Ascending aorta (tissue), 2 donors: ENCODE measurements at regions not wholly inside any gene's neighbourhood (a gene's known extent, or its start where the extent isn't known, plus 50 kb on each side); places are given as distances from the start of the nearest gene placed in this dataset.
"Not testable (repeated sequence)": the region's sequence is repeated elsewhere in the genome, so short reads cannot be mapped to it uniquely, and the experiment has no call there.

Source experiments
- DNase-seq, 2 donors: peaks; one replicate each; pipeline ENCODE4 v3.0.0-alpha.2; 2019; ENCODE audit warnings: low spot score in 2 of 2
- H3K27ac ChIP-seq, 2 donors: fragments of 200-600 bp; sonication (generic); one replicate each; pipeline ENCODE4 v1.5.1; 2016 to 2017; ENCODE audit warnings: mild to moderate bottlenecking in 1 of 2
- H3K27me3 ChIP-seq: fragments of 200-600 bp; sonication (generic); one replicate; pipeline ENCODE4 v1.5.1; 2017
- H3K36me3 ChIP-seq, 2 donors: fragments of 200-600 bp; sonication (generic); one replicate each; pipeline ENCODE4 v1.5.1; 2016
- H3K4me1 ChIP-seq, 2 donors: fragments of 200-600 bp; sonication (generic); one replicate each; pipeline ENCODE4 v1.5.1; 2016 to 2017; ENCODE audit warnings: mild to moderate bottlenecking in 1 of 2
- H3K4me3 ChIP-seq, 2 donors: fragments of 200-600 bp; sonication (generic); one replicate each; pipeline ENCODE4 v1.5.1; 2016 to 2017; ENCODE audit warnings: mild to moderate bottlenecking in 1 of 2
- H3K9me3 ChIP-seq, 2 donors: fragments of 200-600 bp; sonication (generic); one replicate each; pipeline ENCODE4 v1.5.1; 2016
- intact Hi-C: fragments of 100-400 bp; cut with DNase I; formaldehyde crosslinking; loops from one replicate; pipeline ENCODE4 v1.15.1; 2023
- TF ChIP-seq, protein P1 (sequence below), 3 experiments: fragments of 200-600 bp in 2 of 3; fragments of 450-650 bp in 1 of 3; sonication (generic) in 2 of 3; IDR thresholded peaks; one replicate each; pipeline ENCODE4 v1.5.1; 2016 to 2019; ENCODE audit warnings: antibody characterized with exemption in 3 of 3, mild to moderate bottlenecking in 1 of 3, moderate library complexity in 1 of 3

DNA sequence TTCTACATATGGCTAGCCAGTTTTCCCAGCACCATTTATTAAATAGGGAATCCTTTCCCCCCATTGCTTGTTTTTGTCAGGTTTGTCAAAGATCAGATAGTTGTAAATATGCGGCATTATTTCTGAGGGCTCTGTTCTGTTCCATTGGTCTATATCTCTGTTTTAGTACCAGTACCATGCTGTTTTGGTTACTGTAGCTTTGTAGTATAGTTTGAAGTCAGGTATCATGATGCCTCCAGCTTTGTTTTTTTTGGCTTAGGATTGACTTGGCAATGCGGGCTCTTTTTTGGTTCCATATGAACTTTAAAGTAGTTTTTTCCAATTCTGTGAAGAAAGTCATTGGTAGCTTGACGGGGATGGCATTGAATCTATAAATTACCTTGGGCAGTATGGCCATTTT lies 60.0 kb upstream of the GPC3 start:
- H3K36me3 ChIP-seq, H3K4me1 ChIP-seq, H3K9me3 ChIP-seq, DNase-seq, H3K27me3 ChIP-seq, H3K4me3 ChIP-seq, H3K27ac ChIP-seq, intact Hi-C loops: not testable (repeated sequence)

DNA sequence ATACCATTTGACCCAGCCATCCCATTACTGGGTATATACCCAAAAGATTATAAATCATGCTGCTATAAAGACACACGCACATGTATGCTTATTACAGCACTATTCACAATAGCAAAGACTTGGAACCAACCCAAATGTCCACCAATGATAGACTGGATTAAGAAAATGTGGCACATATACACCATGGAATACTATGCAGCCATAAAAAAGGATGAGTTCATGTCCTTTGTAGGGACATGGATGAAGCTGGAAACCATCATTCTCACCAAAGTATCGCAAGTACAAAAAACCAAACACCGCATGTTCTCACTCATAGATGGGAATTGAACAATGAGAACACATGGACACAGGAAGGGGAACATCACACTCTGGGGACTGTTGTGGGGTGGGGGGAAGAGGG lies 81.7 kb upstream of the GPC3 start:
- H3K9me3 ChIP-seq, H3K27me3 ChIP-seq, H3K4me3 ChIP-seq, DNase-seq, H3K27ac ChIP-seq, intact Hi-C loops, H3K4me1 ChIP-seq, H3K36me3 ChIP-seq: not testable (repeated sequence)

DNA sequence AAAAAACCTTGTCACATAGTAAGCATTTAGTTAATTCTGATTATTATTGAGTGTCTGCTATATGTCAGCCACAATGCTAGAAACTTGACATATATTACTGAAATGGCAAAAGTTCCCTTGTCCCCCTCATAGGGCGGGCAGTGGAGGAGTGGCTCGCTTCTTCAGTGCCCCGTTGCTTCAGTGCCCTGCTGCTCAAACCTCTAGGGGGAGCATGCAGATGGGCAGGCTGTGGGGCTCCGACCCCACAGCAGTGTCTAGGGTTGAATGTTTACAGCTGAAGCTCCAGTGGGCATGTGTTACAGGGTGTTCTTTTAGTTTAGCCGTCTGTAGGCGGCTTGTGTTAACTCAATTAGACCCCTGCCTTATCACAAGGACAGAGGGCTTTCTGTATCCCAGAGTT lies 86.5 kb upstream of the GPC3 start:
- not testable (repeated sequence) for H3K4me1 ChIP-seq, H3K36me3 ChIP-seq
- intact Hi-C loops: loop anchor here (5.0 kb wide), 1 partner anchor 265 kb away; no protein-coding TSS in a partner anchor

DNA sequence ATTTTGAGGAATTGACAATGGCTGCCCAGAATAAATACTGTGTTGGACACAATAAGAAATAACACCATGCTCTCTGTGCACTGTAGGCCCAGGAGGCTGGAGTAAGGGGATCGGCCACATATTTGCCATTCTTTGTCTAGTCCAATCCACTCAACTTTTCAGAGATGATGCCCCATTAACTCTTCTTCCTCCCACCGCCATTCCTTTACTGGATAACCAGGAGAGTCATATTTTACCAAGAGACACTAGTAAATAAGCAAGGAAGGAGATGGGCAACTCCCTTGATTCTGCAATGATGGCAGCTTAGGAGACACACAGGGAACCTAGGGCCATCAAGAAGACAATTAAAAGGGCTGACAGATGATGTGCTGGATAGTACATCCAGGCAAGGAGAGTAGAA lies 87.9 kb upstream of the GPC3 start:
- intact Hi-C loops: loop anchor here (5.0 kb wide), 1 partner anchor 264 kb away; no protein-coding TSS in a partner anchor
- no peak overlapping the region for H3K4me3 ChIP-seq

More for the DNA sequence above, 86.5 kb upstream of the GPC3 start:
- H3K27ac ChIP-seq, DNase-seq, H3K27me3 ChIP-seq, H3K4me3 ChIP-seq, H3K9me3 ChIP-seq: not testable (repeated sequence)

DNA sequence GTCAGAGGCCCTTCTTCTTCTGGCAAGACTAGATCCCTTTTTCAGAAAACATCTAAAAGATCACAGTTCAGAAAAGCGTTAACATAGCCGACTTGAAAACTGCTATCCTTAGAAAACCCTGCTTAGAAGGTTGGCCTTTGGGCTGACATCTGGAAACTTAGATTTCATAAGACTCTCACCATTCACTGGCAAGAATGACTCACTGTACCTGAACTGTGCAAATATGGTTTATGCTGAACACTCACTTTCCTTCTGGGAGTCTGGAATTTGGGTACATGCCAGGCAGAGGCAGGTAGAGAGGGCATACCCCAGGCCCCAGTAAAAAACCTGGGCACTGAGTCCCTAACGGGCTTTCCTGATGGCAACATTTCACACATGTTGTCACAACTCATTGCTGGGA lies 88.8 kb upstream of the GPC3 start:
- TF ChIP-seq, protein P1, sequence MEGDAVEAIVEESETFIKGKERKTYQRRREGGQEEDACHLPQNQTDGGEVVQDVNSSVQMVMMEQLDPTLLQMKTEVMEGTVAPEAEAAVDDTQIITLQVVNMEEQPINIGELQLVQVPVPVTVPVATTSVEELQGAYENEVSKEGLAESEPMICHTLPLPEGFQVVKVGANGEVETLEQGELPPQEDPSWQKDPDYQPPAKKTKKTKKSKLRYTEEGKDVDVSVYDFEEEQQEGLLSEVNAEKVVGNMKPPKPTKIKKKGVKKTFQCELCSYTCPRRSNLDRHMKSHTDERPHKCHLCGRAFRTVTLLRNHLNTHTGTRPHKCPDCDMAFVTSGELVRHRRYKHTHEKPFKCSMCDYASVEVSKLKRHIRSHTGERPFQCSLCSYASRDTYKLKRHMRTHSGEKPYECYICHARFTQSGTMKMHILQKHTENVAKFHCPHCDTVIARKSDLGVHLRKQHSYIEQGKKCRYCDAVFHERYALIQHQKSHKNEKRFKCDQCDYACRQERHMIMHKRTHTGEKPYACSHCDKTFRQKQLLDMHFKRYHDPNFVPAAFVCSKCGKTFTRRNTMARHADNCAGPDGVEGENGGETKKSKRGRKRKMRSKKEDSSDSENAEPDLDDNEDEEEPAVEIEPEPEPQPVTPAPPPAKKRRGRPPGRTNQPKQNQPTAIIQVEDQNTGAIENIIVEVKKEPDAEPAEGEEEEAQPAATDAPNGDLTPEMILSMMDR (IDR thresholded peaks at IDR 0.05): no peak
- no peak overlapping the region for H3K4me3 ChIP-seq
- no peaks in the 10 kb centered on the region for H3K36me3 ChIP-seq
- intact Hi-C loops: loop anchor here (5.0 kb wide), 1 partner anchor 263 kb away; no protein-coding TSS in a partner anchor
- no peak overlapping the region for H3K27ac ChIP-seq
- H3K27me3 ChIP-seq: no peaks in the 10 kb centered on the region
- no peaks in the 10 kb centered on the region for H3K9me3 ChIP-seq
- no peak for DNase-seq
- no peaks in the 10 kb centered on the region for H3K4me1 ChIP-seq

More for the DNA sequence above, 87.9 kb upstream of the GPC3 start:
- no peaks in the 10 kb centered on the region for H3K36me3 ChIP-seq
- no peaks in the 10 kb centered on the region for H3K4me1 ChIP-seq
- H3K27me3 ChIP-seq: no peaks in the 10 kb centered on the region
- DNase-seq: no peak
- TF ChIP-seq, protein P1 (IDR thresholded peaks at IDR 0.05): no peak
- H3K9me3 ChIP-seq: no peaks in the 10 kb centered on the region
- no peak overlapping the region for H3K27ac ChIP-seq

DNA sequence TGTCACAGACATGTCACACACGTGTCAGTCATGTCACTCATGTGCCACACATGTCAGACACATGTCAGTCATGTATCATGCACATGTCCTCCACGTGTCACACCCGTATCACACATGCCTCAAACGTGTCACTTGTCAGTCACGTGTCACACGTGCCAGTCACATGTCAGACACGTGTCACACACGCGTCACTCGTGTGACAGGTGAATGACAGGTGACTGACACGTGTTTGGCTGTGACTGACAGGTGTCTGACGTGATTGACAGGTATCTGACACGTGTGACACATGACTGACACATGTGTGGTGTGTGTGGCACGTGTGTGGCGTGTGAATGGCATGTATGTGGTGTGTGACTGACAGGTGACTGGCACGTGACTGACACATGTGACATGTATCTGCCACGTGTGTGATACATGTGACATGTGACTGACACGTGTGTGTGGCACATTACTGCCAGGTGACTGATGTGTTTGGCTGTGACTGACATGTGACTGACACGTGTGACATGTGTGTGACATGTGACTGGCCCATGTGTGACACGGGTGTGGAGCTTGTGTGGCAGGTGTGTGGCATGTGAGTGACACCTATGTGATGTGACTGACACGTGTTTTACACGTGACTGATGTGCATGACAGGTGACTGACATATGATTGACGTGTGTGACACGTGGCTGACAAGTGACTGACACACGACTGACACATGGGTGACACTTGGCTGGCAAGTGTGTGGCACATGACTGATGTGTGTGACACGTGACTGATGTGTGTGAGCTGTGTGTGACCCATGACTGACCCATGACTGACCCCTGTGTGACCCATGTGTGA lies 90.7 kb upstream of the GPC3 start:
- TF ChIP-seq, protein P1 (IDR thresholded peaks at IDR 0.05): no peak
- H3K4me3 ChIP-seq: no peak overlapping the region
- no peak overlapping the region for H3K27ac ChIP-seq
- no peaks in the 10 kb centered on the region for H3K27me3 ChIP-seq
- intact Hi-C loops: no loop called here
- no peak for DNase-seq
- no peaks in the 10 kb centered on the region for H3K9me3 ChIP-seq
- H3K4me1 ChIP-seq: no peaks in the 10 kb centered on the region
- no peaks in the 10 kb centered on the region for H3K36me3 ChIP-seq

DNA sequence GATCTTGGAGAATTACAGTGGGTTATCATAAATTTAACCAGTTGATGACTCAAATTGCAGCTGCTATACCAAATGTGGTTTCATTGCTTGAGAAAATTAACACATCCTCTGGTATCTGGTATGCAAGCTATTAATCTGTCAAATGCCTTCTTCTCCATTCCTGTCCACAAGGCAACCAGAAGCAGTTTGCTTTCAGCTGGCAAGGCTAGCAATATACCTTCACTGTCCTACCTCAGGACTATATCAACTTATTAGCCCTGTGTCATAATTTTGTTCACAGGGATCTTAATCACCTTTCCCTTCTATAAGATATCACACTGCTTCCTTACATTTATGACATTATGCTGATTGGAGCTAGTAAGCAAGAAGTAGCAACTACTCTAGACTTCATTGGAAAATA lies 110.0 kb upstream of the GPC3 start:
- H3K36me3 ChIP-seq: no peaks in the 10 kb centered on the region
- TF ChIP-seq, protein P1 (IDR thresholded peaks at IDR 0.05): no peak
- intact Hi-C loops: no loop called here
- no peaks in the 10 kb centered on the region for H3K4me1 ChIP-seq
- H3K4me3 ChIP-seq: no peak overlapping the region
- H3K9me3 ChIP-seq: no peaks in the 10 kb centered on the region
- no peaks in the 10 kb centered on the region for H3K27me3 ChIP-seq
- no peak for DNase-seq
- no peak overlapping the region for H3K27ac ChIP-seq
